Smooth muscle cell (in vitro differentiated cells): ENCODE measurements at regions not wholly inside any gene's neighbourhood (a gene's known extent, or its start where the extent isn't known, plus 50 kb on each side); places are given as distances from the start of the nearest gene placed in this dataset.

ENCODE experiments used
- DNase-seq: peaks from one replicate; lab custom pipeline; 2025; ENCODE audit not compliant: unreplicated experiment; lab: John Stamatoyannopoulos, UW
- H2AFZ ChIP-seq: fragments of 200-600 bp; sonication (generic); 2 replicates; pipeline ENCODE4 v1.6.0; 2016; ENCODE audit warnings: antibody characterized with exemption, low read depth, mild to moderate bottlenecking
- H3F3A ChIP-seq: fragments of 200-600 bp; sonication (generic); 2 replicates; pipeline ENCODE4 v1.6.0; 2017; ENCODE audit warnings: antibody characterized with exemption, low read depth
- H3K27ac ChIP-seq: fragments of 200-600 bp; sonication (generic); 2 replicates; pipeline ENCODE4 v1.5.1; 2016; ENCODE audit warnings: low read depth, mild to moderate bottlenecking
- H3K27me3 ChIP-seq: fragments of 200-600 bp; sonication (generic); 2 replicates; pipeline ENCODE4 v1.6.1; 2016; ENCODE audit warnings: low read depth, mild to moderate bottlenecking
- H3K36me3 ChIP-seq: fragments of 200-600 bp; sonication (generic); 2 replicates; pipeline ENCODE4 v1.5.1; 2016; ENCODE audit warnings: low read depth
- H3K4me1 ChIP-seq: fragments of 200-600 bp; sonication (generic); 2 replicates; pipeline ENCODE4 v1.5.1; 2016; ENCODE audit warnings: low read depth
- H3K4me2 ChIP-seq: fragments of 200-600 bp; sonication (generic); 2 replicates; pipeline ENCODE4 v1.6.0; 2016; ENCODE audit warnings: mild to moderate bottlenecking
- H3K4me3 ChIP-seq: fragments of 200-600 bp; sonication (generic); 2 replicates; pipeline ENCODE4 v1.5.1; 2016; ENCODE audit warnings: mild to moderate bottlenecking
- H3K79me2 ChIP-seq: fragments of 200-600 bp; sonication (generic); 2 replicates; pipeline ENCODE4 v1.6.0; 2016; ENCODE audit warnings: low read depth, mild to moderate bottlenecking
- H3K9ac ChIP-seq: fragments of 200-600 bp; sonication (generic); 2 replicates; pipeline ENCODE4 v1.6.0; 2016; ENCODE audit warnings: low read depth
- H3K9me3 ChIP-seq: fragments of 200-600 bp; sonication (generic); replicated peaks from 2 replicates; pipeline ENCODE4 v1.5.1; 2016; ENCODE audit warnings: low read depth
- H4K20me1 ChIP-seq: fragments of 200-600 bp; sonication (generic); 2 replicates; pipeline ENCODE4 v1.6.0; 2016; ENCODE audit warnings: low read depth
- WGBS: methylation state at CpG from one replicate; pipeline ENCODE4 v1.1.7; 2016; ENCODE audit warnings: low lambda C conversion rate; 5-methylcytosine and 5-hydroxymethylcytosine counted together
- TF ChIP-seq, protein P1 (sequence below): fragments of 200-600 bp; sonication (generic); IDR thresholded peaks from 2 replicates; pipeline ENCODE4 v1.5.1; 2017; ENCODE audit warnings: borderline replicate concordance, mild to moderate bottlenecking, antibody characterized with exemption; ENCODE audit not compliant: insufficient read depth, poor library complexity, severe bottlenecking

DNA sequence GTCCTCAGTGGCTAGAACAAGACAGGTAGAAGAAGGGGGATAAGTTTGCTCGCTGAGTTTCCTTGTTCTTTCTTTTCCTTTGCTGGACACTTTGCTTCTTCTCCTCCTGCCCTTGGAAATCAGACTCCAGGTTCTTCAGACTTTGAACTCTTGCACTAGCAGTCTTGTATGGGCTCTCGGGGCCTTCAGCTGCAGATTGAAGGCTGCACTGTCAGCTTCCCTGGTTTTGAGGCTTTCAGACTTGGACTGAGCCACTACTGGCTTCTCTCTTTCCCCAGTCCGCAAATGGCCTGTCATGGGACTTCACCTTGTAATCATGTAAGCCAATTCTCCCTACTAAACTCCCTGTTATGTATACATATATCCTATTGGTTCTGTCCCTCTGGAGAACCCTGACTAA is 379.8 kb downstream of the NDFIP2 start:
- Histone ChIP-seq H4K20me1 (no peaks in the 10 kb centered on the region), H3K36me3 (no peaks in the 10 kb centered on the region), H3K4me3 (no peak overlapping the region), H3K4me1 (no peaks in the 10 kb centered on the region), H3K79me2 (no peaks in the 10 kb centered on the region), H2AFZ (no peak overlapping the region), H3K4me2 (no peak overlapping the region), H3K9me3 (no peaks in the 10 kb centered on the region), H3K27me3 (no peaks in the 10 kb centered on the region), H3F3A (no peaks in the 10 kb centered on the region), H3K9ac (no peak overlapping the region), H3K27ac (no peak overlapping the region)
- TF ChIP-seq, protein P1, sequence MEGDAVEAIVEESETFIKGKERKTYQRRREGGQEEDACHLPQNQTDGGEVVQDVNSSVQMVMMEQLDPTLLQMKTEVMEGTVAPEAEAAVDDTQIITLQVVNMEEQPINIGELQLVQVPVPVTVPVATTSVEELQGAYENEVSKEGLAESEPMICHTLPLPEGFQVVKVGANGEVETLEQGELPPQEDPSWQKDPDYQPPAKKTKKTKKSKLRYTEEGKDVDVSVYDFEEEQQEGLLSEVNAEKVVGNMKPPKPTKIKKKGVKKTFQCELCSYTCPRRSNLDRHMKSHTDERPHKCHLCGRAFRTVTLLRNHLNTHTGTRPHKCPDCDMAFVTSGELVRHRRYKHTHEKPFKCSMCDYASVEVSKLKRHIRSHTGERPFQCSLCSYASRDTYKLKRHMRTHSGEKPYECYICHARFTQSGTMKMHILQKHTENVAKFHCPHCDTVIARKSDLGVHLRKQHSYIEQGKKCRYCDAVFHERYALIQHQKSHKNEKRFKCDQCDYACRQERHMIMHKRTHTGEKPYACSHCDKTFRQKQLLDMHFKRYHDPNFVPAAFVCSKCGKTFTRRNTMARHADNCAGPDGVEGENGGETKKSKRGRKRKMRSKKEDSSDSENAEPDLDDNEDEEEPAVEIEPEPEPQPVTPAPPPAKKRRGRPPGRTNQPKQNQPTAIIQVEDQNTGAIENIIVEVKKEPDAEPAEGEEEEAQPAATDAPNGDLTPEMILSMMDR: no peak
- DNase-seq: no peak
- WGBS: 88% methylated on average over 3 of the region's 3 CpGs

GRCh38 chr13:79859756-79860155 is 378.8 kb downstream of the NDFIP2 start:
- H3K9me3 ChIP-seq: no peaks in the 10 kb centered on the region
- no peaks in the 10 kb centered on the region for H3F3A ChIP-seq
- no peak overlapping the region for H2AFZ ChIP-seq
- 74% methylated on average over 3 of the region's 3 CpGs for WGBS
- H3K4me2 ChIP-seq: no peak overlapping the region
- no peaks in the 10 kb centered on the region for H3K79me2 ChIP-seq
- H3K4me3 ChIP-seq: no peak overlapping the region
- H3K4me1 ChIP-seq: no peaks in the 10 kb centered on the region
- no peak for DNase-seq
- H3K9ac ChIP-seq: no peak overlapping the region
- no peak overlapping the region for H3K27ac ChIP-seq
- no peaks in the 10 kb centered on the region for H3K27me3 ChIP-seq
- H4K20me1 ChIP-seq: no peaks in the 10 kb centered on the region
- no peaks in the 10 kb centered on the region for H3K36me3 ChIP-seq
- TF ChIP-seq, protein P1: no peak

GRCh38 chr13:79853251-79853650 is 372.3 kb downstream of the NDFIP2 start:
- TF ChIP-seq, protein P1: no peak
- DNase-seq: no peak
- H2AFZ ChIP-seq: no peak overlapping the region
- H4K20me1 ChIP-seq: no peaks in the 10 kb centered on the region
- H3K4me2 ChIP-seq: no peak overlapping the region
- no peaks in the 10 kb centered on the region for H3F3A ChIP-seq
- H3K27me3 ChIP-seq: no peaks in the 10 kb centered on the region
- no peak overlapping the region for H3K4me3 ChIP-seq
- no peak overlapping the region for H3K27ac ChIP-seq
- no peaks in the 10 kb centered on the region for H3K4me1 ChIP-seq
- H3K9me3 ChIP-seq: no peaks in the 10 kb centered on the region
- WGBS: 74% methylated on average over 1 of the region's 1 CpG
- H3K36me3 ChIP-seq: no peaks in the 10 kb centered on the region
- no peaks in the 10 kb centered on the region for H3K79me2 ChIP-seq
- H3K9ac ChIP-seq: no peak overlapping the region

DNA sequence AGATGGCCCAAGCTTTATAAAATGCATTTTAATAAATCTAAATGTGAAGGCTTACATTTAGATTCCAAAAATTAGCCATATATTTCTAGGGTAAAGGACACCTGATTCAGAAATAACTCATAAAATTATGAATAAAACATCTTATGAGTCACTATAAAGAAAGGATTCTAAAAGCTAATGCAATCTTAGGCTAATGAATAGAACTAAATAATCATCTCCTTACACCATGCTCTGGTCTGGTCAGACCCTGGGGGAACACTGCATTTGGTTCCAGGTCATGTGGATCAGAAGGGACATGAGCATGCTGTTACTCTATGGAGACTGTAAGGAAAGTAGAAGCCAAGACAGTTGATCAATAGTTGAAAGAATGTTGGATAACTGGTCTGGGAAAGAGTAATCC is 370.4 kb downstream of the NDFIP2 start:
- Histone ChIP-seq H3K4me1 (no peaks in the 10 kb centered on the region), H3F3A (no peaks in the 10 kb centered on the region), H4K20me1 (no peaks in the 10 kb centered on the region), H3K27me3 (no peaks in the 10 kb centered on the region), H3K9ac (no peak overlapping the region), H3K4me2 (no peak overlapping the region), H3K79me2 (no peaks in the 10 kb centered on the region), H3K36me3 (no peaks in the 10 kb centered on the region), H3K27ac (no peak overlapping the region), H3K4me3 (no peak overlapping the region), H2AFZ (no peak overlapping the region), H3K9me3 (no peaks in the 10 kb centered on the region)
- DNase-seq: no peak
- TF ChIP-seq, protein P1: no peak
